Kidney (tissue), 13 donors: ENCODE measurements at regions not wholly inside any gene's neighbourhood (a gene's known extent, or its start where the extent isn't known, plus 50 kb on each side); places are given as distances from the start of the nearest gene placed in this dataset.
A peak's percentile ranks its signal among the peaks of the same experiment; 100 is the strongest.
"Not testable (repeated sequence)": the region's sequence is repeated elsewhere in the genome, so short reads cannot be mapped to it uniquely, and the experiment has no call there.

Experiments used
- DNase-seq, 5 donors: peaks; one replicate each; pipeline ENCODE4 v3.0.0-alpha.2; 2013 to 2020
- FAIRE-seq: peaks from 2 replicates; lab custom pipeline; 2012; peaks lifted over from hg19 to GRCh38; lab: Jason Lieb, UNC
- H3K27ac ChIP-seq, 2 donors: one replicate each; pipeline ENCODE4 v1.7.0; 2013; ENCODE audit warnings: low read depth in 2 of 2, low read length in 2 of 2, inconsistent platforms in 1 of 2
- H3K27me3 ChIP-seq: one replicate; pipeline ENCODE4 v1.7.1; 2013; ENCODE audit warnings: low read length, inconsistent platforms; ENCODE audit not compliant: control insufficient read depth, insufficient read depth
- H3K36me3 ChIP-seq, 3 donors: one replicate each; pipeline versions ENCODE4 v1.7.0 to v1.7.1; 2013; ENCODE audit warnings: low read length in 3 of 3, control low read depth in 1 of 3, inconsistent platforms in 1 of 3; ENCODE audit not compliant: insufficient read depth in 3 of 3, control insufficient read depth in 2 of 3
- H3K4me1 ChIP-seq, 3 donors: one replicate each; pipeline versions ENCODE4 v1.7.0 to v1.7.1; 2013; ENCODE audit warnings: low read length in 3 of 3, inconsistent platforms in 1 of 3, low read depth in 1 of 3; ENCODE audit not compliant: control insufficient read depth in 2 of 3, insufficient read depth in 2 of 3
- H3K4me3 ChIP-seq, 3 donors: one replicate each; pipeline versions ENCODE4 v1.7.0 to v1.8.1; 2013; ENCODE audit warnings: low read length in 3 of 3, control low read depth in 1 of 3, inconsistent platforms in 1 of 3
- H3K9ac ChIP-seq, 3 donors: one replicate each; pipeline versions ENCODE4 v1.7.0 to v1.7.1; 2013; ENCODE audit warnings: low read length in 3 of 3, control low read depth in 1 of 3, inconsistent platforms in 1 of 3
- H3K9me3 ChIP-seq, 3 donors: one replicate each; pipeline versions ENCODE4 v1.7.0 to v1.7.1; 2013; ENCODE audit warnings: low read length in 3 of 3, control low read depth in 1 of 3, inconsistent platforms in 1 of 3; ENCODE audit not compliant: control insufficient read depth in 2 of 3, insufficient read depth in 1 of 3
- intact Hi-C: fragments of 100-400 bp; cut with DNase I; formaldehyde crosslinking; loops from one replicate; pipeline ENCODE4 v1.11.1; 2022
- TF ChIP-seq, protein P1 (sequence below): IDR thresholded peaks from 3 replicates; pipeline ENCODE4 v1.5.1; 2012; ENCODE audit warnings: mild to moderate bottlenecking, moderate library complexity, borderline replicate concordance; ENCODE audit not compliant: insufficient read depth; ENCODE audit errors: extremely low read depth
- donor health status: control.
- donor health status: control.
- donor health status: control.
- donor health status: control.
- donor health status: control.
- donor health status: DM: yes; HTN: yes; CAD: no.
- donor health status: Normal renal cell carcinoma (clear cell type).

DNA sequence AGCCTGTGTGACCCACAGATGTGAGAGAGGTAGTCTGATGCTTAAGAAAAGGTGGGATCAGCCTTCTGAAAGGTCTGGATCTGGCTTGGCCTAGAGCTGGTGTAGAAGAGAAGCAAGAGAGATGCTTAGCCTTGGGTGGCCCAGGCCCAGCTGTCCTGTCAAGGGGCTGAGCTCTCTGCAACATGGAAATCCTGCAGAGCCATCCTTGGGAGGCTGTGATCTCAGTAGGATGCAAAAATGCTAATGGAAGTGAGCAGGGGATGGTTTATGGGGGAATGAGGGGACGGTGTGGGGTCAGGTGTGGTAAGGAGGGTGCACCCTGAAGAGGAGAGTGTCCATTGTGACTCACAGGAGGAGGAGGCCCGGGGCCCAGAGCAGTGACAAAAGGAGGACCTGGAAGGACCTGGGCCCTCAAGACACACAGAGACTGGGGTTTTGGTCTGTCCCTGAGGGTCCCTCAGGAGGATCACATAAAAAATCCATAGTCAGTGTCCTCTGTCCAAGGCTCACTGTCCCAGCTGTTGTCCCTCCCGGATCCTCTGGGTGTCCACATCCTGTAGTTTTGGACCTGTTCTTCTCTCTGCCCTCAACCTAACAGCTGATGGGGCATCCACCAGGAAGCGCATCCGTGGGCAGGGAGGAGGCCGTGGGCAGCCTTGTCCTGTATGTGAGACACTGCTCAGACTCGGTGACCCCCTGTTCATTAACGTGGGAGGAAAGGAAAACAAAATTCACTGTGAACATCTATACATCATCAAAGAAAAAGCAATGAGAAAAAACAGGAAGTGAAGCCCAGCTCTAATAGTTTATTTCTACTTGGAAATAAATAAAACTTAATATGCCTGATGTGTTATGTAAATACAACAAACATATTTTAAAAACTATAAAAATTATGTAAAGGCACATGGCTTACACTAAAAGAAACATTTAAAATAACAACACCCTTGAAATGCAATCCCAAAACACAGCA lies 129.8 kb downstream of the ZNF280B start:
- H3K9ac ChIP-seq, result no peak overlapping the region
- no peak for FAIRE-seq
- TF ChIP-seq, protein P1, sequence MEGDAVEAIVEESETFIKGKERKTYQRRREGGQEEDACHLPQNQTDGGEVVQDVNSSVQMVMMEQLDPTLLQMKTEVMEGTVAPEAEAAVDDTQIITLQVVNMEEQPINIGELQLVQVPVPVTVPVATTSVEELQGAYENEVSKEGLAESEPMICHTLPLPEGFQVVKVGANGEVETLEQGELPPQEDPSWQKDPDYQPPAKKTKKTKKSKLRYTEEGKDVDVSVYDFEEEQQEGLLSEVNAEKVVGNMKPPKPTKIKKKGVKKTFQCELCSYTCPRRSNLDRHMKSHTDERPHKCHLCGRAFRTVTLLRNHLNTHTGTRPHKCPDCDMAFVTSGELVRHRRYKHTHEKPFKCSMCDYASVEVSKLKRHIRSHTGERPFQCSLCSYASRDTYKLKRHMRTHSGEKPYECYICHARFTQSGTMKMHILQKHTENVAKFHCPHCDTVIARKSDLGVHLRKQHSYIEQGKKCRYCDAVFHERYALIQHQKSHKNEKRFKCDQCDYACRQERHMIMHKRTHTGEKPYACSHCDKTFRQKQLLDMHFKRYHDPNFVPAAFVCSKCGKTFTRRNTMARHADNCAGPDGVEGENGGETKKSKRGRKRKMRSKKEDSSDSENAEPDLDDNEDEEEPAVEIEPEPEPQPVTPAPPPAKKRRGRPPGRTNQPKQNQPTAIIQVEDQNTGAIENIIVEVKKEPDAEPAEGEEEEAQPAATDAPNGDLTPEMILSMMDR, result no peak
- no peaks in the 10 kb centered on the region for H3K9me3 ChIP-seq
- H3K27me3 ChIP-seq, result no peaks in the 10 kb centered on the region
- no peaks in the 10 kb centered on the region for H3K36me3 ChIP-seq
- intact Hi-C loops, result no loop called here
- no peak overlapping the region for H3K4me3 ChIP-seq
- H3K27ac ChIP-seq, result no peak overlapping the region
- no peaks in the 10 kb centered on the region for H3K4me1 ChIP-seq
- no peak for DNase-seq

DNA sequence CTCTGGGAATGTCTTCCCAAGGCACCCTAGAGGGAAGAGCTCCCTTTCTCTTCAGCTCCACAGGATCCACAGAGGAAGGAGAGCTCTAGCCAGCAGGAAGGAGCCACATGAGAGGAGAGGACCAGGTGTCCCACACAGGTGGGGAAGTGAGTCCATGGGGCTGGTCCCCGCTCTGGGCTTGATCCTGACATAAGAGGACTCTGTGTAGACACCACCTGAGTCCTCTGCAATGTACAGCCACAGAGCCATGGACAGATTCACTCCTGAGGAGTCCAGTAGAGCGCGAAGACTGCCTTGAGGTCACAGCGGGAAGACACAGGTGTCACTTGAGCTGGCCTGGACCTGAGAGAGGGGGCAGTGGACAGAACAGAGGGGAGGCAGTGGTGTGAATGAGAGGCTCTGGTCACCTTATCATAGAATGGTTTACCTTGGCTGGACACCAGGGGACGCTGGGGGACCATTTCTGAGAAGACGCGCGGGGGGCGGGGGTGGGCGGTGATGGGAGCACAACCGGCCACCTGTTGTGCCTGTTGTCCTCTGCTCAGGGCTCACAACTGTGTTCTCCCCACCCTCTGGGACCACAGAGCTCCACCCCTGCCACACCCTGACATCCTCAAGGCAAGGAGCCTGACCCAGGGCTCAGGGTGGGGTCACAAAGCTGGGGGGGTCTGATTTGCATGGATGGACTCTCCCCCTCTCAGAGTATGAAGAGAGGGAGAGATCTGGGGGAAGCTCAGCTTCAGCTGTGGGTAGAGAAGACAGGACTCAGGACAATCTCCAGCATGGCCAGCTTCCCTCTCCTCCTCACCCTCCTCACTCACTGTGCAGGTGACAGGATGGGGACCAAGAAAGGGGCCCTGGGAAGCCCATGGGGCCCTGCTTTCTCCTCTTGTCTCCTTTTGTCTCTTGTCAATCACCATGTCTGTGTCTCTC lies 128.2 kb downstream of the ZNF280B start:
- no peaks in the 10 kb centered on the region for H3K27me3 ChIP-seq
- H3K27ac ChIP-seq, result no peak overlapping the region
- no peak overlapping the region for H3K9ac ChIP-seq
- H3K4me1 ChIP-seq, result no peaks in the 10 kb centered on the region
- H3K36me3 ChIP-seq, result no peaks in the 10 kb centered on the region
- intact Hi-C loops, result no loop called here
- TF ChIP-seq, protein P1, result no peak
- no peaks in the 10 kb centered on the region for H3K9me3 ChIP-seq
- DNase-seq (peak in 3 of 5 donors; percentile 50 to 52 (median 51)), FAIRE-seq (no peak)
- no peak overlapping the region for H3K4me3 ChIP-seq

DNA sequence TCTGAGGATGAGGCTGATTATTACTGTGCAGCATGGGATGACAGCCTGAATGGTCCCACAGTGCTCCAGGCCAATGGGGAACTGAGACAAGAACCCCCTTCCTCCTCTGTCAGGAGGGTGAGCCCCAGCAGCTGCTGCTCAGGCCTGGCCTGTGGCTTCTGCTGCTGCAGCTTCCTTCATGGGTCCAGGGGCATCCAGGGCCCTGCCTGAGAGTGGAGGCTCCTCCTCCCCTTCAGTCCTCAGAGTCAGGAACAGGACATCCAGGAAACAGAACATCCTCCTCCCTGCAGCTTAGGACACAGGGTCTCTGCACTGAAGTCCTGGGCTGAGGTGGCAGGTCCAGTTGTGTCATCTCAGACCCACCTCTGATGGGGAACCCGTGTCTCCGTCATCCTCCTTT lies 127.2 kb downstream of the ZNF280B start:
- H3K9me3 ChIP-seq, H3K27me3 ChIP-seq, intact Hi-C loops, H3K4me3 ChIP-seq, H3K27ac ChIP-seq, FAIRE-seq, H3K4me1 ChIP-seq, H3K9ac ChIP-seq, H3K36me3 ChIP-seq: not testable (repeated sequence)
- DNase-seq, result peak in 1 of 5 donors; percentile 36

DNA sequence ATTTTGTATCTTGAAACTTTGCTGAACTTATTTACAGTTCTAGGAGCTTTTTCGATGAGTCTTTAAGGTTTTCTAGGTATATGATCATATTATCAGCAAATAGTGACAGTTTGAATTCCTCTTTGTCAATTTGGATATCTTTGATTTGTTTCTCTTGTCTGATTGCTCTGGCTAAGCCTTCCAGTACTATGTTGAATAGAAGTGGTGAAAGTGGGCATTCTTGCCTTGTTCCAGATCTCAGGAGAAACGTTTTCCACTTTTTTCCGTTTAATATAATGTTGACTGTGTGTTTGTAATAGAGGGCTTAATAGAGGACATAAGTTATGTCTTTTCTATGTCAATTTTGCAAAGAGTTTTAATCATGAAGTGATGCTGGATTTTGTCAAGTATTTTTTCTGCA lies 124.3 kb downstream of the ZNF280B start:
- H3K9ac ChIP-seq, result no peak overlapping the region

More for the DNA sequence above, 124.3 kb downstream of the ZNF280B start:
- Histone ChIP-seq H3K9me3 (no peaks in the 10 kb centered on the region), H3K36me3 (no peaks in the 10 kb centered on the region), H3K27me3 (no peaks in the 10 kb centered on the region), H3K4me1 (no peaks in the 10 kb centered on the region), H3K4me3 (no peak overlapping the region), H3K27ac (no peak overlapping the region)
- FAIRE-seq, result no peak
- DNase-seq, result no peak
- TF ChIP-seq, protein P1, result no peak
- intact Hi-C loops, result no loop called here
